Endothelial cell of umbilical vein (primary cell): ENCODE measurements at regions not wholly inside any gene's neighbourhood (a gene's known extent, or its start where the extent isn't known, plus 50 kb on each side); places are given as distances from the start of the nearest gene placed in this dataset.

Source experiments
- BruUV-seq: library from RNA; stranded (reverse); fragments of 400-500 nt; replicated peaks from 2 replicates; lab custom pipeline; 2021; lab: Mats Ljungman, UMichigan
- CTCF ChIA-PET: fragments of 300-600, 350-600 bp; sonication (Branson Sonifier 250); formaldehyde crosslinking; loops from one replicate; lab custom pipeline; 2021; ENCODE audit warnings: antibody characterized with exemption, inconsistent platforms; lab: Charles Lee
- POLR2A ChIA-PET: fragments of 300-600, 350-600 bp; sonication (Branson Sonifier 250); formaldehyde crosslinking; loops from one replicate; lab custom pipeline; 2021; ENCODE audit warnings: antibody characterized with exemption, inconsistent platforms; lab: Charles Lee
- DNase-seq: peaks from one replicate; pipeline ENCODE4 v3.0.0-alpha.2; 2011; ENCODE audit warnings: low read depth, low spot score
- FAIRE-seq: peaks from 2 replicates; lab custom pipeline; 2011; peaks lifted over from hg19 to GRCh38; lab: Jason Lieb, UNC
- H2AFZ ChIP-seq: 2 replicates; pipeline ENCODE4 v1.6.0; 2012; ENCODE audit warnings: low read depth, low read length, control low read depth, inconsistent platforms
- H3K27ac ChIP-seq: 2 replicates; pipeline ENCODE4 v1.5.1; 2011; ENCODE audit warnings: low read depth, mild to moderate bottlenecking, control low read depth, low read length, moderate library complexity; ENCODE audit not compliant: insufficient read depth
- H3K27me3 ChIP-seq, 2 experiments: 2 replicates each; pipeline versions ENCODE4 v1.6.0 to v1.6.1; 2011; ENCODE audit warnings: low read length in 2 of 2, mixed read lengths in 1 of 2; ENCODE audit not compliant: control insufficient read depth in 2 of 2, insufficient read depth in 2 of 2
- H3K36me3 ChIP-seq, 2 experiments: 2 replicates in 1 of 2; 3 replicates in 1 of 2; pipeline ENCODE4 v1.5.1; 2011; ENCODE audit warnings: low read length in 2 of 2, mild to moderate bottlenecking in 1 of 2, moderate library complexity in 1 of 2; ENCODE audit not compliant: control insufficient read depth in 2 of 2, insufficient read depth in 2 of 2; ENCODE audit errors: extremely low read depth in 1 of 2
- H3K4me1 ChIP-seq: 3 replicates; pipeline ENCODE4 v1.5.1; 2011; ENCODE audit warnings: mild to moderate bottlenecking, low read length; ENCODE audit not compliant: control insufficient read depth, insufficient read depth; ENCODE audit errors: extremely low read depth
- H3K4me2 ChIP-seq: 2 replicates; pipeline ENCODE4 v1.6.1; 2011; ENCODE audit warnings: low read length, control low read depth, mixed read lengths; ENCODE audit not compliant: insufficient read depth
- H3K4me3 ChIP-seq, 3 experiments: fragments of 200-600 bp in 1 of 3; sonication (generic), shearing (Covaris generic) in 1 of 3; replicated peaks in 1 of 3; 2 replicates each; pipeline ENCODE4 v1.5.1; 2011 to 2016; ENCODE audit warnings: control low read depth in 3 of 3, low read length in 3 of 3, mild to moderate bottlenecking in 2 of 3, inconsistent platforms in 1 of 3, low read depth in 1 of 3, moderate library complexity in 1 of 3; ENCODE audit not compliant: insufficient read depth in 1 of 3
- H3K79me2 ChIP-seq: 2 replicates; pipeline ENCODE4 v1.6.0; 2012; ENCODE audit warnings: low read length, inconsistent platforms; ENCODE audit not compliant: control insufficient read depth, insufficient read depth
- H3K9ac ChIP-seq: replicated peaks from 2 replicates; pipeline ENCODE3; 2011; ENCODE audit warnings: low read length, control low read depth; ENCODE audit not compliant: insufficient read depth; ENCODE audit errors: extremely low read depth
- H3K9me1 ChIP-seq: replicated peaks from 3 replicates; pipeline ENCODE4 v1.6.0; 2011; ENCODE audit warnings: mild to moderate bottlenecking, low read length; ENCODE audit not compliant: control insufficient read depth, insufficient read depth; ENCODE audit errors: extremely low read depth
- H3K9me3 ChIP-seq: replicated peaks from 2 replicates; pipeline ENCODE4 v1.5.1; 2012; ENCODE audit warnings: low read length, inconsistent platforms; ENCODE audit not compliant: control insufficient read depth, insufficient read depth
- H4K20me1 ChIP-seq: replicated peaks from 2 replicates; pipeline ENCODE3; 2011; ENCODE audit warnings: mild to moderate bottlenecking, low read length; ENCODE audit not compliant: control insufficient read depth, insufficient read depth; ENCODE audit errors: extremely low read depth
- EZH2 ChIP-seq: IDR thresholded peaks from 2 replicates; pipeline ENCODE4 v1.6.1; 2012; ENCODE audit warnings: borderline replicate concordance, low read depth, mild to moderate bottlenecking, moderate library complexity, low read length, inconsistent platforms; ENCODE audit not compliant: severe bottlenecking
- FOS ChIP-seq: IDR thresholded peaks from 2 replicates; pipeline ENCODE4 v1.6.1; 2011; ENCODE audit warnings: mild to moderate bottlenecking, low read length, moderate library complexity, borderline replicate concordance; ENCODE audit not compliant: insufficient read depth
- GATA2 ChIP-seq: IDR thresholded peaks from 2 replicates; pipeline ENCODE4 v1.7.0; 2011; ENCODE audit warnings: low read depth, mild to moderate bottlenecking, moderate library complexity, mixed read lengths, low read length; ENCODE audit not compliant: insufficient read length, insufficient read depth
- JUN ChIP-seq: IDR thresholded peaks from 2 replicates; pipeline ENCODE4 v1.6.1; 2011; ENCODE audit warnings: borderline replicate concordance, low read depth; ENCODE audit not compliant: insufficient read length, insufficient read depth
- MAX ChIP-seq: IDR thresholded peaks from 2 replicates; pipeline ENCODE4 v1.6.1; 2011; ENCODE audit not compliant: insufficient read depth, insufficient read length
- MYC ChIP-seq: IDR thresholded peaks from one replicate; pipeline ENCODE4 v1.6.1; 2011; ENCODE audit warnings: mild to moderate bottlenecking, low read depth, low read length
- POLR2A ChIP-seq: IDR thresholded peaks from 2 replicates; pipeline ENCODE4 v1.6.1; 2012; ENCODE audit warnings: low read depth, mild to moderate bottlenecking, control low read depth, low read length
- POLR2AphosphoS5 ChIP-seq: IDR thresholded peaks from 2 replicates; pipeline ENCODE4 v1.6.1; 2012; ENCODE audit warnings: low read depth, mild to moderate bottlenecking, control low read depth, low read length, moderate library complexity; ENCODE audit not compliant: insufficient read depth
- dilution Hi-C: fragments of 300-500 bp; cut with MboI; formaldehyde crosslinking; loops from one replicate; pipeline ENCODE4 v1.15.0; 2019; ENCODE audit warnings: low sequenced_read_pairs; ENCODE audit not compliant: extremely low pct_ligation_motif_present
- intact Hi-C: fragments of 100-400 bp; cut with micrococcal nuclease; formaldehyde crosslinking; loops from one replicate; pipeline ENCODE4 v1.10.0; 2022
- TF ChIP-seq, protein P1 (sequence below), 2 donors: IDR thresholded peaks; 1 replicate in 1 of 2; 2 replicates in 1 of 2; pipeline ENCODE4 v1.5.1; 2011; ENCODE audit warnings: low read length in 2 of 2, mild to moderate bottlenecking in 2 of 2, moderate library complexity in 2 of 2, control low read depth in 1 of 2, inconsistent platforms in 1 of 2, low read depth in 1 of 2; ENCODE audit not compliant: insufficient read depth in 1 of 2; ENCODE audit errors: extremely low read depth in 1 of 2

- no peak overlapping the region for H3K27ac ChIP-seq
- TF ChIP-seq JUN (no peak), MAX (no peak), POLR2A (no peak), POLR2AphosphoS5 (no peak), GATA2 (no peak), MYC (no peak), EZH2 (no peak), FOS (no peak)
- TF ChIP-seq, protein P1, sequence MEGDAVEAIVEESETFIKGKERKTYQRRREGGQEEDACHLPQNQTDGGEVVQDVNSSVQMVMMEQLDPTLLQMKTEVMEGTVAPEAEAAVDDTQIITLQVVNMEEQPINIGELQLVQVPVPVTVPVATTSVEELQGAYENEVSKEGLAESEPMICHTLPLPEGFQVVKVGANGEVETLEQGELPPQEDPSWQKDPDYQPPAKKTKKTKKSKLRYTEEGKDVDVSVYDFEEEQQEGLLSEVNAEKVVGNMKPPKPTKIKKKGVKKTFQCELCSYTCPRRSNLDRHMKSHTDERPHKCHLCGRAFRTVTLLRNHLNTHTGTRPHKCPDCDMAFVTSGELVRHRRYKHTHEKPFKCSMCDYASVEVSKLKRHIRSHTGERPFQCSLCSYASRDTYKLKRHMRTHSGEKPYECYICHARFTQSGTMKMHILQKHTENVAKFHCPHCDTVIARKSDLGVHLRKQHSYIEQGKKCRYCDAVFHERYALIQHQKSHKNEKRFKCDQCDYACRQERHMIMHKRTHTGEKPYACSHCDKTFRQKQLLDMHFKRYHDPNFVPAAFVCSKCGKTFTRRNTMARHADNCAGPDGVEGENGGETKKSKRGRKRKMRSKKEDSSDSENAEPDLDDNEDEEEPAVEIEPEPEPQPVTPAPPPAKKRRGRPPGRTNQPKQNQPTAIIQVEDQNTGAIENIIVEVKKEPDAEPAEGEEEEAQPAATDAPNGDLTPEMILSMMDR (IDR thresholded peaks at IDR 0.05; ENCODE audit: extremely low read depth in 1 of 2, insufficient read depth in 1 of 2, low read depth in 1 of 2, low read length in 2 of 2): no peak
- no peaks in the 10 kb centered on the region for H3K79me2 ChIP-seq
- no peaks in the 10 kb centered on the region for H3K9me3 ChIP-seq
- CTCF ChIA-PET: interaction anchor here (1.1 to 1.7 kb wide), 2 partner anchors 14 to 16 kb away, joined by 4 to 6 read pairs; no protein-coding TSS in a partner anchor
- H3K9ac ChIP-seq: no peak overlapping the region
- DNase-seq (no peak), FAIRE-seq (no peak)
- no peaks in the 10 kb centered on the region for H4K20me1 ChIP-seq
- intact Hi-C loops: no loop called here
- H3K4me3 ChIP-seq: no peak overlapping the region
- H3K27me3 ChIP-seq: no peaks in the 10 kb centered on the region
- dilution Hi-C loops: no loop called here
- no peaks in the 10 kb centered on the region for H3K9me1 ChIP-seq
- peaks cover 3% of the 10 kb centered on the region for H3K4me1 ChIP-seq
- H2AFZ ChIP-seq: peak overlapping the region; percentile 81
- POLR2A ChIA-PET: no interaction called here
- H3K4me2 ChIP-seq: peak overlapping the region; percentile 35
- H3K36me3 ChIP-seq: no peaks in the 10 kb centered on the region
- no TSS peak for BruUV-seq
These were observed 845.1 kb upstream of the NR2F2 start for GRCh38 chr15:95485367-95485766.
